Right lobe of liver (tissue), 4 donors: ENCODE measurements at regions not wholly inside any gene's neighbourhood (a gene's known extent, or its start where the extent isn't known, plus 50 kb on each side); places are given as distances from the start of the nearest gene placed in this dataset.

Experiments used
- POLR2A ChIP-seq: fragments of 450-650 bp; IDR thresholded peaks from one replicate; pipeline ENCODE4 v1.6.1; 2017; ENCODE audit warnings: antibody characterized with exemption, mild to moderate bottlenecking
- TF ChIP-seq, protein P1 (sequence below), 4 donors: fragments of 200-600 bp in 3 of 4; fragments of 450-650 bp in 1 of 4; IDR thresholded peaks; one replicate each; pipeline versions ENCODE4 v1.5.1 to v1.8.0; 2016 to 2022; ENCODE audit warnings: antibody characterized with exemption in 4 of 4, mild to moderate bottlenecking in 2 of 4
- donor health status: DM: no; HTN: no; CAD: no.
- donor health status: DM: no; HTN: no; CAD: no.
- donor health status: DM: no; HTN: yes; CAD: no.

DNA sequence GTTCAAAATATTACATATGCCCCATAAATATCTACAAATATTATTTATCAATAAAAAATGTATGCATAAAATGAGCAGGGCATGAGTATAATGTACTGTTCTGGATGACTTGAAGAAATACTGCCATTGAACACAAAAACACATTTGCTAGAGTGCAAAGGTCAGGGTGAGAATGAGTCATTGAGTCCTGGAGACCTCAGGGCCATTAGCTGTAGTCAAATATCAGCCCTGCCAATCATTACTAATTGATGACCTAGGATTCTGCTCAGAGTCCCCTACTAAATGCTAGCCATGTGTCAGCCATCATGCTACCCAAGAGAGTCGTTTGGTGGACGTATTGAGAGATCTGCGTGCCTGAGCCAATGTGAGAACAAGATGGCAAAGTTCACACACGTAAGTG is 80.3 kb upstream of the FAM169A start:
- TF ChIP-seq, protein P1, sequence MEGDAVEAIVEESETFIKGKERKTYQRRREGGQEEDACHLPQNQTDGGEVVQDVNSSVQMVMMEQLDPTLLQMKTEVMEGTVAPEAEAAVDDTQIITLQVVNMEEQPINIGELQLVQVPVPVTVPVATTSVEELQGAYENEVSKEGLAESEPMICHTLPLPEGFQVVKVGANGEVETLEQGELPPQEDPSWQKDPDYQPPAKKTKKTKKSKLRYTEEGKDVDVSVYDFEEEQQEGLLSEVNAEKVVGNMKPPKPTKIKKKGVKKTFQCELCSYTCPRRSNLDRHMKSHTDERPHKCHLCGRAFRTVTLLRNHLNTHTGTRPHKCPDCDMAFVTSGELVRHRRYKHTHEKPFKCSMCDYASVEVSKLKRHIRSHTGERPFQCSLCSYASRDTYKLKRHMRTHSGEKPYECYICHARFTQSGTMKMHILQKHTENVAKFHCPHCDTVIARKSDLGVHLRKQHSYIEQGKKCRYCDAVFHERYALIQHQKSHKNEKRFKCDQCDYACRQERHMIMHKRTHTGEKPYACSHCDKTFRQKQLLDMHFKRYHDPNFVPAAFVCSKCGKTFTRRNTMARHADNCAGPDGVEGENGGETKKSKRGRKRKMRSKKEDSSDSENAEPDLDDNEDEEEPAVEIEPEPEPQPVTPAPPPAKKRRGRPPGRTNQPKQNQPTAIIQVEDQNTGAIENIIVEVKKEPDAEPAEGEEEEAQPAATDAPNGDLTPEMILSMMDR (IDR thresholded peaks at IDR 0.05): no peak
- TF ChIP-seq POLR2A: no peak
